Choroid plexus epithelial cell (primary cell): ENCODE measurements at regions not wholly inside any gene's neighbourhood (a gene's known extent, or its start where the extent isn't known, plus 50 kb on each side); places are given as distances from the start of the nearest gene placed in this dataset.

ENCODE experiments used
- DNase-seq: peaks from one replicate; pipeline ENCODE4 v3.0.0-alpha.2; 2010; ENCODE audit warnings: low read depth
- H3K4me3 ChIP-seq: 2 replicates; pipeline ENCODE4 v1.5.1; 2011; ENCODE audit warnings: low read depth, mild to moderate bottlenecking, control low read depth, low read length, moderate library complexity
- TF ChIP-seq, protein P1 (sequence below): conservative IDR thresholded peaks from 2 replicates; pipeline ENCODE4 v1.5.1; 2011; ENCODE audit warnings: low read depth, mild to moderate bottlenecking, control low read depth, inconsistent platforms, low read length, moderate library complexity

- H3K4me3 ChIP-seq, result no peak overlapping the region
- TF ChIP-seq, protein P1, sequence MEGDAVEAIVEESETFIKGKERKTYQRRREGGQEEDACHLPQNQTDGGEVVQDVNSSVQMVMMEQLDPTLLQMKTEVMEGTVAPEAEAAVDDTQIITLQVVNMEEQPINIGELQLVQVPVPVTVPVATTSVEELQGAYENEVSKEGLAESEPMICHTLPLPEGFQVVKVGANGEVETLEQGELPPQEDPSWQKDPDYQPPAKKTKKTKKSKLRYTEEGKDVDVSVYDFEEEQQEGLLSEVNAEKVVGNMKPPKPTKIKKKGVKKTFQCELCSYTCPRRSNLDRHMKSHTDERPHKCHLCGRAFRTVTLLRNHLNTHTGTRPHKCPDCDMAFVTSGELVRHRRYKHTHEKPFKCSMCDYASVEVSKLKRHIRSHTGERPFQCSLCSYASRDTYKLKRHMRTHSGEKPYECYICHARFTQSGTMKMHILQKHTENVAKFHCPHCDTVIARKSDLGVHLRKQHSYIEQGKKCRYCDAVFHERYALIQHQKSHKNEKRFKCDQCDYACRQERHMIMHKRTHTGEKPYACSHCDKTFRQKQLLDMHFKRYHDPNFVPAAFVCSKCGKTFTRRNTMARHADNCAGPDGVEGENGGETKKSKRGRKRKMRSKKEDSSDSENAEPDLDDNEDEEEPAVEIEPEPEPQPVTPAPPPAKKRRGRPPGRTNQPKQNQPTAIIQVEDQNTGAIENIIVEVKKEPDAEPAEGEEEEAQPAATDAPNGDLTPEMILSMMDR, result no peak
- DNase-seq, result no peak
Observed at GRCh38 chr5:28788954-28789353, 1750.6 kb upstream of the CDH9 start.

- no peak for DNase-seq
- no peak overlapping the region for H3K4me3 ChIP-seq
- TF ChIP-seq, protein P1, result no peak
Observed at GRCh38 chr5:28780083-28780692, 1741.8 kb upstream of the CDH9 start.

GRCh38 chr5:28779161-28779754 lies 1740.9 kb upstream of the CDH9 start:
- DNase-seq, result peak; percentile 57
- no peak overlapping the region for H3K4me3 ChIP-seq
- TF ChIP-seq, protein P1, result peak; percentile 54

- no peak overlapping the region for H3K4me3 ChIP-seq
Observed at GRCh38 chr5:28770307-28770706, 1731.9 kb upstream of the CDH9 start.

DNA sequence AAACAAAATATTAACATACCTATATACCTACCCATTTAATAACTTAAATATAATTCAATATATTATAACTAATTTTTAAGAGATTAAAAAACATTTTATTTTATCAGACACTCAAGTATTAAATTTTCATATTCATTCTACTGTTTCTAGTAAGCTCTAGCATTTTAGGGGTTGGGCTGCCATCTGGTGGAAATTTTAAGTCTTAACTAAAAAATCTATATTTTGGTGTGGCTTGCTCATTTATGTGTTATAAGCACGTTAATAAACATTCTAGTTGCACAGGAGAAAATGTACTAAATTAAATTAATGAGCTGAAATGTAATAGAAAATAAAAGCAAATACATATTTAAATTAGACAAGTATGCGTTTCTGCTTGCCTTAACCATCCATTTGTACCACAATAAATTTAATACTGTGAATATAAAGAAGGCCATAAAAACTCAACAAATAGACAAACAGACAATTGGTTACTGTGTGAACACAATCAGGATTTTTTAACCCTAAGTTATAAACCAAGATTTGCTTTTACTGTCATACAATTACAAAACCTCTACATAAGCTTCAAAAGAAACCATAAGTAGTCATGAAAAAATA lies 1728.3 kb upstream of the CDH9 start:
- no peak overlapping the region for H3K4me3 ChIP-seq
- TF ChIP-seq, protein P1, result peak; percentile 48
- DNase-seq, result peak; percentile 84

More at GRCh38 chr5:28770307-28770706, 1731.9 kb upstream of the CDH9 start:
- TF ChIP-seq, protein P1, result no peak
- DNase-seq, result no peak

GRCh38 chr5:28751396-28751795 lies 1713.0 kb upstream of the CDH9 start:
- no peak for DNase-seq
- TF ChIP-seq, protein P1, result no peak
- H3K4me3 ChIP-seq, result no peak overlapping the region
